ENCODE measurements at regions not wholly inside any gene's neighbourhood (a gene's known extent, or its start where the extent isn't known, plus 50 kb on each side); places are given as distances from the start of the nearest gene placed in this dataset.

DNA sequence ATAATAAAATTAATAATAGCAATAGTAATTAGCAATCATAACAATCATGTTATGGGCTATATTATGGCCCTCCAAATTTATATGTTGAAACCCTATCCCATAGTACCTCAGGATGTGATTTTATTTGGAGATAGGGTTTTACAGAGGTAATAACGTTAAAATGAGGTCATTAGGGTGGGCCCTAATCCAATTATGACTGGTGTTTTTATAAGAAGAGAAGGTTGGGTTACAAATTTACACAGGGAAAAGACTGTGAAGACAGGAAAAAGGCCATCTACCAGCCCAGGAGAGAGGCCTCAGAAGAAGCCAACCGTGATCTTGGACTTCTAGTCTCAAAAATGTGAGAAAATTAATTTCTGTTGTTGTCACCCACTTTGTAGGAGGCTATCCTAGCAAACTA lies 353.1 kb downstream of the CHL1 start:
- TF ChIP-seq HNF4A (CRISPR knock-in tag; IDR thresholded peaks at IDR 0.05), result no peak
- TF ChIP-seq NFE2L1 (CRISPR knock-in tag; IDR thresholded peaks at IDR 0.05; ENCODE audit: borderline replicate concordance), result no peak
- TF ChIP-seq, protein P1, sequence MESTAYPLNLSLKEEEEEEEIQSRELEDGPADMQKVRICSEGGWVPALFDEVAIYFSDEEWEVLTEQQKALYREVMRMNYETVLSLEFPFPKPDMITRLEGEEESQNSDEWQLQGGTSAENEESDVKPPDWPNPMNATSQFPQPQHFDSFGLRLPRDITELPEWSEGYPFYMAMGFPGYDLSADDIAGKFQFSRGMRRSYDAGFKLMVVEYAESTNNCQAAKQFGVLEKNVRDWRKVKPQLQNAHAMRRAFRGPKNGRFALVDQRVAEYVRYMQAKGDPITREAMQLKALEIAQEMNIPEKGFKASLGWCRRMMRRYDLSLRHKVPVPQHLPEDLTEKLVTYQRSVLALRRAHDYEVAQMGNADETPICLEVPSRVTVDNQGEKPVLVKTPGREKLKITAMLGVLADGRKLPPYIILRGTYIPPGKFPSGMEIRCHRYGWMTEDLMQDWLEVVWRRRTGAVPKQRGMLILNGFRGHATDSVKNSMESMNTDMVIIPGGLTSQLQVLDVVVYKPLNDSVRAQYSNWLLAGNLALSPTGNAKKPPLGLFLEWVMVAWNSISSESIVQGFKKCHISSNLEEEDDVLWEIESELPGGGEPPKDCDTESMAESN (CRISPR knock-in tag; conservative IDR thresholded peaks at IDR 0.05), result no peak

Measured in HepG2 (cell line).